Stomach (tissue), 8 donors: ENCODE measurements at regions not wholly inside any gene's neighbourhood (a gene's known extent, or its start where the extent isn't known, plus 50 kb on each side); places are given as distances from the start of the nearest gene placed in this dataset.
"Not testable (repeated sequence)": the region's sequence is repeated elsewhere in the genome, so short reads cannot be mapped to it uniquely, and the experiment has no call there.

ENCODE experiments used
- DNase-seq, 2 donors: peaks; one replicate each; pipeline versions ENCODE4 v3.0.0 to v3.0.0-alpha.2; 2013 to 2019
- H3K27ac ChIP-seq, 5 donors: fragments of 200-600 bp in 4 of 5; sonication (generic) in 4 of 5; one replicate each; pipeline ENCODE4 v1.5.1; 2013 to 2019; ENCODE audit warnings: mild to moderate bottlenecking in 1 of 5, moderate library complexity in 1 of 5
- H3K27me3 ChIP-seq, 3 donors: fragments of 200-600 bp; sonication (generic); one replicate each; pipeline ENCODE4 v1.5.1; 2017 to 2019; ENCODE audit warnings: mixed run types in 1 of 3
- H3K36me3 ChIP-seq, 4 donors: fragments of 200-600 bp; sonication (generic); 1 replicate in 3 of 4; 2 replicates in 1 of 4; pipeline ENCODE4 v1.5.1; 2016 to 2019
- H3K4me1 ChIP-seq, 4 donors: fragments of 200-600 bp; sonication (generic); one replicate each; pipeline ENCODE4 v1.5.1; 2016 to 2019
- H3K4me3 ChIP-seq, 4 donors: fragments of 200-600 bp; sonication (generic) in 3 of 4; one replicate each; pipeline ENCODE4 v1.5.1; 2016 to 2019; ENCODE audit warnings: mild to moderate bottlenecking in 1 of 4
- H3K9me3 ChIP-seq, 4 donors: fragments of 200-600 bp; sonication (generic); one replicate each; pipeline ENCODE4 v1.5.1; 2016 to 2019
- EP300 ChIP-seq: sonication (generic); formaldehyde crosslinking; IDR thresholded peaks from one replicate; pipeline ENCODE4 v1.6.1; 2017; ENCODE audit warnings: antibody characterized with exemption
- POLR2A ChIP-seq, 4 donors: fragments of 450-650 bp; IDR thresholded peaks; one replicate each; pipeline ENCODE4 v1.6.1; 2016; ENCODE audit warnings: antibody characterized with exemption in 4 of 4, control low read depth in 2 of 4, mild to moderate bottlenecking in 1 of 4, moderate library complexity in 1 of 4
- POLR2AphosphoS5 ChIP-seq, 3 donors: sonication (generic); formaldehyde crosslinking; IDR thresholded peaks; one replicate each; pipeline ENCODE4 v1.6.1; 2016; ENCODE audit warnings: antibody characterized with exemption in 3 of 3
- WGBS, 5 donors: extraction: QIAGEN DNeasy Blood & Tissue Kit in 3 of 5; methylation state at CpG; one replicate each; pipeline versions ENCODE4 v1.1.5 to v1.1.7; 2013 to 2018; 5-methylcytosine and 5-hydroxymethylcytosine counted together
- intact Hi-C: fragments of 100-400 bp; cut with DNase I; formaldehyde crosslinking; loops from one replicate; pipeline ENCODE4 v1.15.1; 2023; ENCODE audit warnings: low total_unique reads
- TF ChIP-seq, protein P1 (sequence below), 7 experiments: fragments of 450-650 bp in 4 of 7; fragments of 200-600 bp in 3 of 7; sonication (generic) in 3 of 7; IDR thresholded peaks; one replicate each; pipeline ENCODE4 v1.5.1; 2016 to 2019; ENCODE audit warnings: antibody characterized with exemption in 7 of 7, control low read depth in 2 of 7, mild to moderate bottlenecking in 1 of 7
- donor health status: healthy with polysubstance abuse.
- donor health status: Bipolar disorder and iron deficiency.
- donor health status: healthy.

DNA sequence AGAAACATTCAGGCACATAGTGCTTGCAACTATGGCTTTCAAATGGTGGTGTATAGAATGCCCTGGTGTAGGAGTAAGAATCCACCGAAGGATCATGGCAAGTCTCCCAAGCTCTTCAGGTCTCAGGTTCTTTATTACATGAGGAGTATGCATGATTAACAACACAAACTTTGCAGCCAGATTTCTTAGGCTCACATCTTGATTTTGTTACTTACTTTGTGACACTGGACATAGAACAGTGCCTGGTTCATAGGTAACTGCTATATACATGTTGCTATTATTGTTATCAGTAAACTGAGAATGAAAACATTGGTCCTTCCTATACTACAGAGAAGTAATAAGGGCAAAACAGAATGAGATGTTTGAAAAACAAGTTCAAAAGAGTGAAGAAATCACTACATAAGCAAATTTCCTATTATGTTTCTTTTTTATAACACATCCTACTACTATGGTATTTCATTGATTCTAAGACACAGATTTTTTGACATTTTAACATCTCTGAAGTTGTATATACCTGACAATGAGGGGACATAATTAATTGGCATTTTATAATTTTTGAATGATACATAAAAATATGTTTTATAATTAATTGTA, 284.9 kb downstream of the C1D start:
- intact Hi-C loops: no loop called here
- DNase-seq: no peak
- 89 to 100% (median 96%) methylated on average over 1 of the region's 1 CpG for WGBS, 5 donors
- Histone ChIP-seq H3K4me3 (no peak overlapping the region), H3K4me1 (peaks cover 0 to 5% (median 2%) of the 10 kb centered on the region in 4 donors), H3K36me3 (no peaks in the 10 kb centered on the region), H3K27me3 (no peaks in the 10 kb centered on the region), H3K9me3 (no peaks in the 10 kb centered on the region), H3K27ac (no peak overlapping the region)
- TF ChIP-seq, protein P1, sequence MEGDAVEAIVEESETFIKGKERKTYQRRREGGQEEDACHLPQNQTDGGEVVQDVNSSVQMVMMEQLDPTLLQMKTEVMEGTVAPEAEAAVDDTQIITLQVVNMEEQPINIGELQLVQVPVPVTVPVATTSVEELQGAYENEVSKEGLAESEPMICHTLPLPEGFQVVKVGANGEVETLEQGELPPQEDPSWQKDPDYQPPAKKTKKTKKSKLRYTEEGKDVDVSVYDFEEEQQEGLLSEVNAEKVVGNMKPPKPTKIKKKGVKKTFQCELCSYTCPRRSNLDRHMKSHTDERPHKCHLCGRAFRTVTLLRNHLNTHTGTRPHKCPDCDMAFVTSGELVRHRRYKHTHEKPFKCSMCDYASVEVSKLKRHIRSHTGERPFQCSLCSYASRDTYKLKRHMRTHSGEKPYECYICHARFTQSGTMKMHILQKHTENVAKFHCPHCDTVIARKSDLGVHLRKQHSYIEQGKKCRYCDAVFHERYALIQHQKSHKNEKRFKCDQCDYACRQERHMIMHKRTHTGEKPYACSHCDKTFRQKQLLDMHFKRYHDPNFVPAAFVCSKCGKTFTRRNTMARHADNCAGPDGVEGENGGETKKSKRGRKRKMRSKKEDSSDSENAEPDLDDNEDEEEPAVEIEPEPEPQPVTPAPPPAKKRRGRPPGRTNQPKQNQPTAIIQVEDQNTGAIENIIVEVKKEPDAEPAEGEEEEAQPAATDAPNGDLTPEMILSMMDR (IDR thresholded peaks at IDR 0.05): no peak
- TF ChIP-seq POLR2A (IDR thresholded peaks at IDR 0.05): no peak
- no peak for TF ChIP-seq POLR2AphosphoS5 (IDR thresholded peaks at IDR 0.05)
- TF ChIP-seq EP300: no peak

DNA sequence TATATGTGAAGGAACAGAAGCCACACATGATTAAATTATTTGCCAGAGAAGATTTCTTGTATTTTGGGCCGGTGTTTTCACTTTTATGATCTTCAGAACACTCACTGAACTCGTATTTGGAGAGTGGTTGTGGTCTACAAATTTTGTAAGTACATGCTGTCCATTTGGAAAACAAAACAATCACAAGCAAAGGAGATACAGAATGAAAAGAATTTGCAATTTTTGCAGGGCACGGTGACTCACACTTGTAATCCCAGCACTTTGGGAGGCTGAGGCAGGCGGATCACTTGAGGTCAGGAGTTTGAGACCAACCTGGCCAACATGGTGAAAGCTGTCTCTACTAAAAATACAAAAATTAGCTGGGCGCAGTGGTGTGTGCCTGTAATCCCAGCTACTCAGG, 282.0 kb downstream of the C1D start:
- H3K9me3 ChIP-seq, H3K36me3 ChIP-seq, intact Hi-C loops, H3K27me3 ChIP-seq, DNase-seq, H3K4me1 ChIP-seq, H3K4me3 ChIP-seq, H3K27ac ChIP-seq: not testable (repeated sequence)
- 61 to 77% (median 65%) methylated on average over 5 of the region's 5 CpGs for WGBS, 5 donors

DNA sequence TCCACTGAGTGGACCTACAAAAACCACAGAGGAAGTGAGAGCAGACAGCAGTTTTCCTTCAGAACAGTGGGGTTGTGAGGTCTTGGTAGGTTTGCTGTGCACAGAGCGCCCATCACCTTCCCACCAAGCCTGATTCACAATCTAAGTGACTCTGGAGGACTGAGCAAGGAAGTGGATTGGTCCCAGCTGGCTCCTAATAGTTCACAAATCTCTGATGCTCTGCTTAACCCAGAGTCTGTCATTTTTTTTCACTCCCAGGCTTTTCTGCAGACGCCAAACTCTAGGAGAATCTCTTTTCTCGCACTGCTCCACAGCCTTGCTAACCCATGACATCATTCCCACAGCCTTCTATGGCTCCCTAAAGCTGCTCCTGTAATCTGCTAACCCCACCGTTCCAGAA, 280.4 kb downstream of the C1D start:
- Histone ChIP-seq H3K4me3 (no peak overlapping the region), H3K36me3 (no peaks in the 10 kb centered on the region), H3K27ac (peak overlapping the region in 3 of 5 donors; percentile 28 to 42 (median 32)), H3K4me1 (peaks cover 0 to 6% (median 2%) of the 10 kb centered on the region in 4 donors), H3K9me3 (no peaks in the 10 kb centered on the region), H3K27me3 (no peaks in the 10 kb centered on the region)
- 46 to 64% (median 58%) methylated on average over 4 of the region's 4 CpGs for WGBS, 5 donors
- DNase-seq: peak in 1 of 2 donors; percentile 25
- intact Hi-C loops: no loop called here
- TF ChIP-seq EP300 (no peak), POLR2A (IDR thresholded peaks at IDR 0.05) (no peak), POLR2AphosphoS5 (IDR thresholded peaks at IDR 0.05) (no peak)
- TF ChIP-seq, protein P1 (IDR thresholded peaks at IDR 0.05): no peak

DNA sequence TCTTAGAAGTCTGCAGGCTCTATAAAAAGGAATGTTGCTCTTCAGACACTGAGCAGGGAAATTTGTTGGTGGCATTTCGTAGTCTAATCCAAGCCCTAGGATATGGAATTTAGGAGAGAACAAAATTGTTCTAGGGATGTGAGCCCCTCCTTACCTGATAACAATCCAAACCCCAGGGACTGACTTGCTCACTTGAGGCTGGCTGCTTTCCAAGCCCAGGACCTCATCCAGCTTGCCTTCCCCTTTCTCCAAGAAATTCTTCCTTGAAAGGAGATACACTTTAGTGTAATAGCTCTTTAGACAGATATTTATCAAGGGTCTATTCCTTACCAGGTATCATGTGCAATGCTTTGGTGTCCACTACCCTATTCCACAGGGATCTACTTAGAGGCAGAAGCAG, 279.8 kb downstream of the C1D start:
- no peaks in the 10 kb centered on the region for H3K27me3 ChIP-seq
- peak overlapping the region in 3 of 5 donors; percentile 22 to 42 (median 32) for H3K27ac ChIP-seq
- H3K4me3 ChIP-seq: no peak overlapping the region
- WGBS, 5 donors: 62 to 86% (median 75%) methylated on average over 1 of the region's 1 CpG
- H3K36me3 ChIP-seq: no peaks in the 10 kb centered on the region
- DNase-seq: no peak
- H3K4me1 ChIP-seq: peaks cover 0 to 6% (median 2%) of the 10 kb centered on the region in 4 donors
- intact Hi-C loops: no loop called here
- H3K9me3 ChIP-seq: no peaks in the 10 kb centered on the region
- TF ChIP-seq EP300: no peak
- TF ChIP-seq, protein P1 (IDR thresholded peaks at IDR 0.05): no peak
- no peak for TF ChIP-seq POLR2AphosphoS5 (IDR thresholded peaks at IDR 0.05)
- no peak for TF ChIP-seq POLR2A (IDR thresholded peaks at IDR 0.05)

DNA sequence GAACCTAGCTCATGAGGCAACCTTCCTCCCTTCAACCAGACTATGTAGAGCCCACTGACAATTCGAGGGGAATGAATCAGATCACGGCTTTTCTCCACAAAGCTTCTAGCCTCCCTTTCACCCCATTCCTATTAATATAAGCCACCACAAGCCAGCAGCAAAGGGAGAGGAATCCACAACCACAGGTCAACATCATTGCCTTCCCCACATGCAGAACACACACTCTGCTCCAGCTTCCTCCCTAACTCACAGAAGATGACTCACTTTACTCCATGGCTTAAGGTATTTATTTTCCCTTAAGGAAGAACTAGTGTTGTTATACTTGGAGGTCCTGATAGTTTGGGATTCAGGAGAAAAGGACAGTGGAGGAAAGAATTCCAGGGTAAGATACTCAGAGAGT, 272.2 kb downstream of the C1D start:
- TF ChIP-seq POLR2A (IDR thresholded peaks at IDR 0.05): no peak
- TF ChIP-seq, protein P1 (IDR thresholded peaks at IDR 0.05): no peak
- TF ChIP-seq POLR2AphosphoS5 (IDR thresholded peaks at IDR 0.05): no peak
- no peak for TF ChIP-seq EP300
- Histone ChIP-seq H3K27me3 (no peaks in the 10 kb centered on the region), H3K4me3 (no peak overlapping the region), H3K36me3 (no peaks in the 10 kb centered on the region), H3K4me1 (no peaks in the 10 kb centered on the region), H3K27ac (no peak overlapping the region), H3K9me3 (no peaks in the 10 kb centered on the region)
- WGBS, 5 donors: 75 to 88% (median 80%) methylated on average over 2 of the region's 2 CpGs
- DNase-seq: no peak
- intact Hi-C loops: no loop called here
